Liver (tissue), 8 donors: ENCODE measurements at regions not wholly inside any gene's neighbourhood (a gene's known extent, or its start where the extent isn't known, plus 50 kb on each side); places are given as distances from the start of the nearest gene placed in this dataset.
"Not testable (repeated sequence)": the region's sequence is repeated elsewhere in the genome, so short reads cannot be mapped to it uniquely, and the experiment has no call there.

ENCODE experiments used
- DNase-seq: peaks from one replicate; pipeline ENCODE4 v3.0.0-alpha.2; 2017; ENCODE audit warnings: low spot score
- H3K27ac ChIP-seq, 2 donors: one replicate each; pipeline ENCODE4 v1.7.0; 2013; ENCODE audit warnings: inconsistent platforms in 2 of 2, low read length in 2 of 2, control low read depth in 1 of 2, low read depth in 1 of 2, mild to moderate bottlenecking in 1 of 2
- H3K27me3 ChIP-seq, 4 donors: one replicate each; pipeline versions ENCODE4 v1.6.1 to v1.7.0; 2013; ENCODE audit warnings: low read length in 3 of 4, inconsistent platforms in 1 of 4, mild to moderate bottlenecking in 1 of 4, moderate library complexity in 1 of 4; ENCODE audit not compliant: control insufficient read depth in 4 of 4, insufficient read depth in 4 of 4
- H3K36me3 ChIP-seq, 4 donors: one replicate each; pipeline versions ENCODE4 v1.6.1 to v1.7.0; 2013; ENCODE audit warnings: low read length in 3 of 4, mild to moderate bottlenecking in 3 of 4, low read depth in 1 of 4, moderate library complexity in 1 of 4; ENCODE audit not compliant: control insufficient read depth in 4 of 4, insufficient read depth in 3 of 4
- H3K4me1 ChIP-seq, 4 donors: one replicate each; pipeline versions ENCODE4 v1.6.1 to v1.7.0; 2013; ENCODE audit warnings: low read length in 3 of 4, mild to moderate bottlenecking in 3 of 4, moderate library complexity in 1 of 4; ENCODE audit not compliant: control insufficient read depth in 4 of 4, insufficient read depth in 4 of 4
- H3K4me3 ChIP-seq, 3 donors: one replicate each; pipeline versions ENCODE4 v1.6.1 to v1.7.0; 2013; ENCODE audit warnings: low read length in 3 of 3, control low read depth in 1 of 3, low read depth in 1 of 3, mild to moderate bottlenecking in 1 of 3
- H3K9ac ChIP-seq, 2 donors: one replicate each; pipeline ENCODE4 v1.7.0; 2013; ENCODE audit warnings: low read length in 2 of 2, mild to moderate bottlenecking in 2 of 2, moderate library complexity in 2 of 2, control low read depth in 1 of 2, low read depth in 1 of 2
- H3K9me3 ChIP-seq, 4 donors: one replicate each; pipeline versions ENCODE4 v1.6.1 to v1.7.0; 2013; ENCODE audit warnings: low read length in 3 of 4; ENCODE audit not compliant: control insufficient read depth in 4 of 4
- EGR1 ChIP-seq, 2 donors: IDR thresholded peaks; 2 replicates each; pipeline ENCODE4 v1.6.1; 2016 to 2018; ENCODE audit warnings: antibody characterized with exemption in 2 of 2, low read depth in 2 of 2
- FOXA1 ChIP-seq: IDR thresholded peaks from 2 replicates; pipeline ENCODE4 v1.6.1; 2016; ENCODE audit warnings: antibody characterized with exemption
- FOXA2 ChIP-seq: IDR thresholded peaks from 2 replicates; pipeline ENCODE4 v1.6.1; 2016; ENCODE audit warnings: antibody characterized with exemption
- GABPA ChIP-seq, 2 donors: IDR thresholded peaks in 1 of 2; conservative IDR thresholded peaks in 1 of 2; 2 replicates each; pipeline ENCODE4 v1.6.1; 2016; ENCODE audit warnings: antibody characterized with exemption in 2 of 2, mild to moderate bottlenecking in 1 of 2, moderate library complexity in 1 of 2
- HNF4A ChIP-seq, 2 donors: conservative IDR thresholded peaks; 2 replicates each; pipeline ENCODE4 v1.6.1; 2016; ENCODE audit warnings: antibody characterized with exemption in 2 of 2, mild to moderate bottlenecking in 2 of 2
- HNF4G ChIP-seq: IDR thresholded peaks from 2 replicates; pipeline ENCODE4 v1.6.1; 2016; ENCODE audit warnings: antibody characterized with exemption
- JUND ChIP-seq, 2 donors: IDR thresholded peaks; 2 replicates each; pipeline ENCODE4 v1.6.1; 2016; ENCODE audit warnings: antibody characterized with exemption in 2 of 2
- MAX ChIP-seq: IDR thresholded peaks from 2 replicates; pipeline ENCODE4 v1.6.1; 2016; ENCODE audit warnings: antibody characterized with exemption
- NR2F2 ChIP-seq: IDR thresholded peaks from 2 replicates; pipeline ENCODE4 v1.6.1; 2016; ENCODE audit warnings: antibody characterized with exemption
- RAD21 ChIP-seq, 2 donors: IDR thresholded peaks; 2 replicates each; pipeline ENCODE4 v1.6.1; 2016; ENCODE audit warnings: antibody characterized with exemption in 2 of 2, mild to moderate bottlenecking in 2 of 2
- REST ChIP-seq: IDR thresholded peaks from 2 replicates; pipeline ENCODE4 v1.6.1; 2016; ENCODE audit warnings: antibody characterized with exemption, mild to moderate bottlenecking
- RXRA ChIP-seq, 2 donors: IDR thresholded peaks; 2 replicates each; pipeline ENCODE4 v1.6.1; 2017 to 2018; ENCODE audit warnings: antibody characterized with exemption in 2 of 2, mild to moderate bottlenecking in 1 of 2
- SP1 ChIP-seq: IDR thresholded peaks from 2 replicates; pipeline ENCODE4 v1.6.1; 2018; ENCODE audit warnings: antibody characterized with exemption, mild to moderate bottlenecking
- TAF1 ChIP-seq: conservative IDR thresholded peaks from 2 replicates; pipeline ENCODE4 v1.6.1; 2016; ENCODE audit warnings: antibody characterized with exemption, mild to moderate bottlenecking
- YY1 ChIP-seq: IDR thresholded peaks from 2 replicates; pipeline ENCODE4 v1.6.1; 2016; ENCODE audit warnings: antibody characterized with exemption, mild to moderate bottlenecking
- ZBTB33 ChIP-seq: IDR thresholded peaks from 2 replicates; pipeline ENCODE4 v1.6.1; 2016; ENCODE audit warnings: antibody characterized with exemption
- WGBS: extraction: QIAGEN DNeasy Blood & Tissue Kit; methylation state at CpG from one replicate; pipeline ENCODE4 v1.1.7; 2013; 5-methylcytosine and 5-hydroxymethylcytosine counted together
- TF ChIP-seq, protein P1 (sequence below): fragments of 150-350 bp; IDR thresholded peaks from 2 replicates; pipeline ENCODE4 v1.5.1; 2017; ENCODE audit warnings: improper control_type of control experiment, low read depth, low read length; ENCODE audit not compliant: missing input control
- TF ChIP-seq, protein P2 (sequence below): IDR thresholded peaks from 2 replicates; pipeline ENCODE4 v1.6.1; 2016; ENCODE audit warnings: antibody characterized with exemption
- donor health status: healthy.
- donor health status: healthy.
- donor health status: healthy.
- donor health status: healthy.
- donor health status: healthy.

- 72% methylated on average over 2 of the region's 2 CpGs for WGBS
Measured at GRCh38 chr18:34401775-34402174, 177.1 kb upstream of the NOL4 start.

DNA sequence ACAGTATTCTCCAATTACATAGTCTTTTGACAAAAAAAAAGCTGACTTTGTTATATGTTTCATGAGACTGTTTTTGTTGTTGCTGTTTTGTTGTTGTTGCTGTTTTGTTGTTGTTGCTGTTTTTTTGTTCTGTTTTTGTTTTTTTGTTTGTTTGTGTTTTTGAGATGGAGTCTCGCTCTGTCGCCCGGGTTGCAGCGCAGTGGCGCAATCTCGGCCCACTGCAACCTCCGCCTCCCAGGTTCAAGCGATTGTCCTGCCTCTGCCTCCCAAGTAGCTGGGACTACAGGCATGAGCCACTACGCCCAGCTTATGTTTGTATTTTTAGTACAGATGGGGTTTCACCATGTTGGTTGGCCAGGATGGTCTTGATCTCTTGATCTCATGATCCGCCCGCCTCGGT lies 182.8 kb upstream of the NOL4 start:
- H3K9me3 ChIP-seq, H3K36me3 ChIP-seq, H3K27ac ChIP-seq, H3K4me1 ChIP-seq, H3K9ac ChIP-seq, H3K4me3 ChIP-seq, H3K27me3 ChIP-seq, DNase-seq: not testable (repeated sequence)
- 95% methylated on average over 12 of the region's 12 CpGs for WGBS

More at GRCh38 chr18:34401775-34402174, 177.1 kb upstream of the NOL4 start:
- TF ChIP-seq NR2F2 (no peak), MAX (no peak), JUND (IDR thresholded peaks at IDR 0.05) (no peak), EGR1 (IDR thresholded peaks at IDR 0.05; ENCODE audit: low read depth in 2 of 2) (no peak), YY1 (no peak), HNF4A (conservative IDR thresholded peaks at IDR 0.05) (no peak), RXRA (IDR thresholded peaks at IDR 0.05) (no peak), GABPA (IDR thresholded peaks at IDR 0.05 in 1 of 2, conservative IDR thresholded peaks at IDR 0.05 in 1 of 2) (no peak), RAD21 (IDR thresholded peaks at IDR 0.05) (no peak), ZBTB33 (no peak), FOXA2 (no peak), REST (no peak), FOXA1 (no peak), SP1 (no peak), HNF4G (no peak), TAF1 (no peak)
- TF ChIP-seq, protein P1, sequence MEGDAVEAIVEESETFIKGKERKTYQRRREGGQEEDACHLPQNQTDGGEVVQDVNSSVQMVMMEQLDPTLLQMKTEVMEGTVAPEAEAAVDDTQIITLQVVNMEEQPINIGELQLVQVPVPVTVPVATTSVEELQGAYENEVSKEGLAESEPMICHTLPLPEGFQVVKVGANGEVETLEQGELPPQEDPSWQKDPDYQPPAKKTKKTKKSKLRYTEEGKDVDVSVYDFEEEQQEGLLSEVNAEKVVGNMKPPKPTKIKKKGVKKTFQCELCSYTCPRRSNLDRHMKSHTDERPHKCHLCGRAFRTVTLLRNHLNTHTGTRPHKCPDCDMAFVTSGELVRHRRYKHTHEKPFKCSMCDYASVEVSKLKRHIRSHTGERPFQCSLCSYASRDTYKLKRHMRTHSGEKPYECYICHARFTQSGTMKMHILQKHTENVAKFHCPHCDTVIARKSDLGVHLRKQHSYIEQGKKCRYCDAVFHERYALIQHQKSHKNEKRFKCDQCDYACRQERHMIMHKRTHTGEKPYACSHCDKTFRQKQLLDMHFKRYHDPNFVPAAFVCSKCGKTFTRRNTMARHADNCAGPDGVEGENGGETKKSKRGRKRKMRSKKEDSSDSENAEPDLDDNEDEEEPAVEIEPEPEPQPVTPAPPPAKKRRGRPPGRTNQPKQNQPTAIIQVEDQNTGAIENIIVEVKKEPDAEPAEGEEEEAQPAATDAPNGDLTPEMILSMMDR, result no peak
- TF ChIP-seq, protein P2, sequence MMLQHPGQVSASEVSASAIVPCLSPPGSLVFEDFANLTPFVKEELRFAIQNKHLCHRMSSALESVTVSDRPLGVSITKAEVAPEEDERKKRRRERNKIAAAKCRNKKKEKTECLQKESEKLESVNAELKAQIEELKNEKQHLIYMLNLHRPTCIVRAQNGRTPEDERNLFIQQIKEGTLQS, result no peak
- Histone ChIP-seq H3K27me3 (no peaks in the 10 kb centered on the region), H3K4me1 (peaks cover 0 to 8% (median 0%) of the 10 kb centered on the region in 4 donors), H3K9ac (no peak overlapping the region), H3K9me3 (no peaks in the 10 kb centered on the region), H3K4me3 (no peak overlapping the region), H3K27ac (no peak overlapping the region), H3K36me3 (no peaks in the 10 kb centered on the region)
- DNase-seq, result no peak
